Peyer's patch (tissue), 4 donors: ENCODE measurements at regions not wholly inside any gene's neighbourhood (a gene's known extent, or its start where the extent isn't known, plus 50 kb on each side); places are given as distances from the start of the nearest gene placed in this dataset.

Experiments used
- DNase-seq, 3 donors: peaks; one replicate each; pipeline ENCODE4 v3.0.0-alpha.2; 2017 to 2019
- H3K27ac ChIP-seq, 4 donors: fragments of 200-600 bp; sonication (generic); one replicate each; pipeline ENCODE4 v1.5.1; 2016 to 2019
- H3K27me3 ChIP-seq, 2 donors: fragments of 200-600 bp; sonication (generic); one replicate each; pipeline ENCODE4 v1.5.1; 2019
- H3K36me3 ChIP-seq, 3 donors: fragments of 200-600 bp; sonication (generic); one replicate each; pipeline ENCODE4 v1.5.1; 2016 to 2019
- H3K4me1 ChIP-seq, 4 donors: fragments of 200-600 bp; sonication (generic); one replicate each; pipeline ENCODE4 v1.5.1; 2016 to 2019
- H3K4me3 ChIP-seq, 4 donors: fragments of 200-600 bp; sonication (generic); 1 replicate in 3 of 4; 2 replicates in 1 of 4; pipeline ENCODE4 v1.5.1; 2016 to 2019; ENCODE audit warnings: mild to moderate bottlenecking in 1 of 4
- H3K9me3 ChIP-seq, 4 donors: fragments of 200-600 bp; sonication (generic); one replicate each; pipeline ENCODE4 v1.5.1; 2016 to 2019; ENCODE audit warnings: mild to moderate bottlenecking in 1 of 4
- POLR2A ChIP-seq, 2 donors: fragments of 450-650 bp; IDR thresholded peaks; one replicate each; pipeline ENCODE4 v1.5.1; 2017; ENCODE audit warnings: antibody characterized with exemption in 2 of 2, mild to moderate bottlenecking in 2 of 2, moderate library complexity in 2 of 2
- TF ChIP-seq, protein P1 (sequence below), 6 experiments: fragments of 450-650 bp in 4 of 6; fragments of 200-600 bp in 2 of 6; sonication (generic) in 1 of 6; IDR thresholded peaks; one replicate each; pipeline ENCODE4 v1.5.1; 2017 to 2019; ENCODE audit warnings: antibody characterized with exemption in 6 of 6, mild to moderate bottlenecking in 3 of 6, moderate library complexity in 1 of 6

DNA sequence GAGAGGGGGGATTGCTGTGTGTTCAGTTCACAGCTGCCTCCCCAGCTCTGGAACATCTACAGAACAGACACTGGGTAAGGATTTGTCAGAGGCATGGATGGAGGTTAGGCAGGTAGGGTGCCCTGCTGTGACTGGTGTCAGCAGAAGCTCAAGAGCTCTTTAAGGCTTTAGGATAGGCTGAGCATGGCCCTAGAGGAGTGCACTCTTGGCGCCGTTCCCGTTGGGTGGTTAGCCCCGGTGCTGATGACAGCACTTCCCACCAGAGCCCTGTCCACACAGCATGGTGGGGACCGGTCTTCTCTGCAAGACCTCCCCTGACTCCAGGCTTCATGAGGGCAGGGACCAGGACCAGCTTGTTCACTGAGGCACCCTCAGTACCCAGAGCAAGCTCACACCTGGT, 262.0 kb downstream of the BMP7 start:
- Histone ChIP-seq H3K36me3 (no peaks in the 10 kb centered on the region), H3K4me1 (no peaks in the 10 kb centered on the region), H3K27ac (no peak overlapping the region), H3K27me3 (no peaks in the 10 kb centered on the region), H3K9me3 (no peaks in the 10 kb centered on the region), H3K4me3 (no peak overlapping the region)
- TF ChIP-seq POLR2A (IDR thresholded peaks at IDR 0.05), result no peak
- TF ChIP-seq, protein P1, sequence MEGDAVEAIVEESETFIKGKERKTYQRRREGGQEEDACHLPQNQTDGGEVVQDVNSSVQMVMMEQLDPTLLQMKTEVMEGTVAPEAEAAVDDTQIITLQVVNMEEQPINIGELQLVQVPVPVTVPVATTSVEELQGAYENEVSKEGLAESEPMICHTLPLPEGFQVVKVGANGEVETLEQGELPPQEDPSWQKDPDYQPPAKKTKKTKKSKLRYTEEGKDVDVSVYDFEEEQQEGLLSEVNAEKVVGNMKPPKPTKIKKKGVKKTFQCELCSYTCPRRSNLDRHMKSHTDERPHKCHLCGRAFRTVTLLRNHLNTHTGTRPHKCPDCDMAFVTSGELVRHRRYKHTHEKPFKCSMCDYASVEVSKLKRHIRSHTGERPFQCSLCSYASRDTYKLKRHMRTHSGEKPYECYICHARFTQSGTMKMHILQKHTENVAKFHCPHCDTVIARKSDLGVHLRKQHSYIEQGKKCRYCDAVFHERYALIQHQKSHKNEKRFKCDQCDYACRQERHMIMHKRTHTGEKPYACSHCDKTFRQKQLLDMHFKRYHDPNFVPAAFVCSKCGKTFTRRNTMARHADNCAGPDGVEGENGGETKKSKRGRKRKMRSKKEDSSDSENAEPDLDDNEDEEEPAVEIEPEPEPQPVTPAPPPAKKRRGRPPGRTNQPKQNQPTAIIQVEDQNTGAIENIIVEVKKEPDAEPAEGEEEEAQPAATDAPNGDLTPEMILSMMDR (IDR thresholded peaks at IDR 0.05), result no peak
- no peak for DNase-seq

DNA sequence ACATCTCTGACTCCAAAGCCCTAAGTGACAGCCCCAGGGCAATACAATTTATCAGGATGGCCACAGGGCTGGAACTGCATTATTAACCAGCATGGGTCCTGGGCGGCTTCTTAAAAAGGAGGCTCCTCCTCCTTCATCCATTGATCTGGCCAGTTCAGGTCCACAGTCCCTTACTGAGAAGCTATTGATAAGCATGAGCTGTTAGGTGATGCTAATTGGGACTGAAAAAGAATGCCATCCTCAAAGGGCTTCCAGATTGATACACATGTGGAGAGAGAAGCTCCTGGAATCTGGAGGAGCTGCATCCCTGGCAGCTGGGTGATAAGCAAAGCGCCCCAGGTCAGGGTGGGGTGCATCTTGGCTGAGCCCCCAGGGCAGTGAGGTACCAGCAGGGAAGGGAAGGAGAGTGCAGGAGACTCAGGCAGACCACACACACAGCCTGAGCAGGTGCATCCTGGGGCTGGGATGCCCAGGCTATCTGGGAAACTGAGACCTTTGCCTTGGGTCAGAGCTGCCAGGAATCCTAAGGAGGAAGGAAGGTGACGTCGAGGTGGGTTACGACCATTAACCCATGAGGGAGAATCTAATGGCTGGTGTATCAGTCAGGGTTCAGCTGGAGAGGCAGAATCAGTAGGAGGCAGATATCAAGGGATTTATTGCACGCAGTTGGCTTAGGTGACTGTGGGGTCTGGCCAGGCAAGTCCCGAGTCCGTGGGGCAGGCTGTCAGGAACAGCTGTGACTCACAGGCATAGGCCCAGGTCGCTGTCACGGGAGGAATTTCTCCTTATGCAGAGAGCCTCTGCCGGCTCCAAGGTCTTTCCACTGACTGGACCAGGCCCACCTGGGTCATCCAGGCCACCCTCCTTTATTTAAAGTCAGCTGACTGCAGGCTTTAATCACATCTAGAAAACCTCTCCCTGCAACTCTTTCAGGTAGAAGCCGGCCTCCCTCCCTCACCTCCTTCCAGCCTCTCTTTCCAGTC, 261.2 kb downstream of the BMP7 start:
- Histone ChIP-seq H3K36me3 (no peaks in the 10 kb centered on the region), H3K27ac (no peak overlapping the region), H3K27me3 (no peaks in the 10 kb centered on the region), H3K9me3 (no peaks in the 10 kb centered on the region), H3K4me1 (no peaks in the 10 kb centered on the region), H3K4me3 (no peak overlapping the region)
- DNase-seq, result no peak
- TF ChIP-seq, protein P1 (IDR thresholded peaks at IDR 0.05), result no peak
- no peak for TF ChIP-seq POLR2A (IDR thresholded peaks at IDR 0.05)

DNA sequence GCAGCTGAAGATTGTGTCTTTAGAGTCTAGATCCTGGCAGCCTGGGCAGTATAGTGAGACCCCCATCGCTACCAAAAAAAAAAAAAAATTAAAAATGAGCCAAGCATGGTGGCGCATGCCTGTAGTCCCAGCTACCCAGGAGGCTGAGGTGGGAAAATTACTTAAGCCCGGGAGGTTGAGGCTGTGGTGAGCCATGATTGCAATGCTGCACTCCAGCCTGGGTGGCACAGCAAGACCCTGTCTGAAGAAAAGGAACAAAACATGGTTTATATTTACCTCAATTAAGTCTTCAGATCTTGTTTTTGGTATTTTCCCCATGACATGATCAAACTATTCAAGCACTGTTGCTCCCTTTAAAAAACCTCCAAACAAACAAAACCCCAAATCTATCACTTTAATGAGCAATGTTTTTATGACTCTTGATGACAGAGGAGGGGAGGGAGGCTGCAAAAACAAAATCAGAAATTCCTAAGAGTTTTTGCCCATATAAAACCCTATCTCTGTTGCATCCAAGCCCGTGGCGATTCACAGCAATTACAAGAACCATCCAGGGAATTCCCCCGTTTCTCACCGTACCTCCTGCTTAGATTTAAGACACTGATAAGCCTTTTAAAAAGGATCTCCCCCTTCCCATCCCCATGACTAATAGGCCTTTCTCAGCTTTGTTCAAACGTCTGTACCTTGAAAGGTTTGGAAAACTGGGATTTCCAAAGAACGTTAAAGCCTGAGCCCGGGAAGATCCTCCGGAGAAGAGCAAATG, 259.9 kb downstream of the BMP7 start:
- TF ChIP-seq POLR2A (IDR thresholded peaks at IDR 0.05), result no peak
- TF ChIP-seq, protein P1 (IDR thresholded peaks at IDR 0.05), result no peak
- no peaks in the 10 kb centered on the region for H3K9me3 ChIP-seq
- no peaks in the 10 kb centered on the region for H3K36me3 ChIP-seq
- no peak for DNase-seq
- no peaks in the 10 kb centered on the region for H3K4me1 ChIP-seq
- no peak overlapping the region for H3K4me3 ChIP-seq
- no peaks in the 10 kb centered on the region for H3K27me3 ChIP-seq
- no peak overlapping the region for H3K27ac ChIP-seq

DNA sequence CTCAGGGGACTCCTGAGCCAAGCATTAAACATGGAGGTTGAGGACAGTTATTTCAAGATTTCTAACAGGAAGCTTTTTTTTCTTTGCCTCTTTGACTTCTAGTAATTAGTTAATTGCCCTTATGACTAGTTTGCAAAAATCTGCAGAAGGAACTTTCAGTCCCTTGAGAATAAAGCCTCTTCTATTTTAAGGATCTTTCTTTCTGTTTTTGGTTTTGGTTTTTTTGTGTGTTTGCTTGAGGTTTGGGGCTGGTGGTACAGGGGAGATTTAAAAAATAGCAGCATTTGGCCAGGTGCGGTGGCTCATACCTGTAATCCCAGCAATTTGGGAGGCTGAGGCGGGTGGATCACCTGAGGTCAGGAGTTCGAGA, 259.3 kb downstream of the BMP7 start:
- no peak for DNase-seq
- no peak overlapping the region for H3K4me3 ChIP-seq
- H3K36me3 ChIP-seq, result no peaks in the 10 kb centered on the region
- TF ChIP-seq, protein P1 (IDR thresholded peaks at IDR 0.05), result no peak
- TF ChIP-seq POLR2A (IDR thresholded peaks at IDR 0.05), result no peak
- H3K4me1 ChIP-seq, result no peaks in the 10 kb centered on the region
- H3K9me3 ChIP-seq, result no peaks in the 10 kb centered on the region
- no peaks in the 10 kb centered on the region for H3K27me3 ChIP-seq
- H3K27ac ChIP-seq, result no peak overlapping the region

DNA sequence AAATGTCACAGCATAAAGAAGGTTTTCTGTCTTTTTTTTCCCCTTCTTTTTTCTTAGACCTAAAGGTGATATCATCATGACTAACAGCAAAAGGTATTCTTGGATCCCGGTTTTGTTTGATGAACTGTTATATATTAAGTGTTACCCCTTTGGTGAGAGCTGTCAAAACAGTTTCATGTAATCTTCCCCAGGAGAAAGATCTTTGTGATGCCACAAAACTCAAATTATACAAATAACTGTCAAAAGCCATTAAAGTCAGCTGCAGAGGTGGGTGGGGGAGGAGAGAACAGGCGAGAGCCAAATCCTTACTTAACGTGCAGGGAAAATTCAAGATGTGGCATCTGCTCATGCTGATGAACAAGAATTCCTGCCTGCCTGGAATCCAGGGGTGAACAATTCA, 258.2 kb downstream of the BMP7 start:
- no peaks in the 10 kb centered on the region for H3K36me3 ChIP-seq
- no peaks in the 10 kb centered on the region for H3K9me3 ChIP-seq
- H3K4me1 ChIP-seq, result no peaks in the 10 kb centered on the region
- no peak for DNase-seq
- H3K4me3 ChIP-seq, result no peak overlapping the region
- no peak for TF ChIP-seq POLR2A (IDR thresholded peaks at IDR 0.05)
- TF ChIP-seq, protein P1 (IDR thresholded peaks at IDR 0.05), result no peak
- H3K27me3 ChIP-seq, result no peaks in the 10 kb centered on the region
- H3K27ac ChIP-seq, result no peak overlapping the region
